Stimulated activated CD4-positive, alpha-beta T cell treated with anti-CD3 and anti-CD28 coated beads, Interleukin-4, amount 100 ng/mL, for 48 hours (primary cell): ENCODE measurements at regions not wholly inside any gene's neighbourhood (a gene's known extent, or its start where the extent isn't known, plus 50 kb on each side); places are given as distances from the start of the nearest gene placed in this dataset.
"Not testable (repeated sequence)": the region's sequence is repeated elsewhere in the genome, so short reads cannot be mapped to it uniquely, and the experiment has no call there.

ENCODE experiments used
- DNase-seq, 2 donors: peaks; one replicate each; pipeline ENCODE4 v3.0.0-alpha.2; 2020; ENCODE audit warnings: low read depth in 2 of 2

DNA sequence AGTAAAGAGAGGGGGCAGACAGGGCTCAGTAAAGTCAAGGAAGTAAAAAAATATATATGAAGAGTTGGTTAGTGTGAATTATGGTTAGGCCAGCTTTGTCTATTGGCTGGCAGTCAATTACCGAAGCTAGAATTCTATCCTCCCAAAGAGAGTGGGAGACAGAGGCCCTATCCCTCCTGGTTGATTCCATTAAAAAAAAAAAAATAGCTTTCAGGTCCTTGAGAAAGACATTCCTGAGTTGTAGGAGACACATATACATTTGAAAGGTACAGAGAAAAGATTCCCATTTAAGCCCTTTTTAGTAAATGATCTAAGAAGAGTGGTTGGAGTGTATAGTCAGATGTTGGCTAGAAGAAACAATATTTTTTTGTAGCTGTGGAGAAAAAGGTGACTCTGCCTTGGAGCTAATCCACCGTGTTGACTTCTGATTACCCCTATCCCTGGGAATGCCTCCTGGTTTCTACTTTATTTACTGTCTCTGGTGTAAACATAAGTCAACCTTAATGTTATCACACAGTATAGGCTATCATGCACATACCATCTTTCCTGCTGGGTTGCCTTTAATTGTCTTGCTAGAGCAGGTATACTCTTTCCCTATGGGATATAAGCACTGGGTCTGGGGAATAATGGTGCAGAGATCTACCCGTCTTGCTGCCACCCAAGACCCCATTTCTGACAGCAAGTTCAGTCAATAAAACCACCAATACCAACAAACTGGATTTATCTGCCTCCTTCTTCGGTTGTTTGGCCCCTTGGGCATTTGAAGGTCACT lies 859.9 kb upstream of the ATXN7L3B start:
- no peak for DNase-seq

DNA sequence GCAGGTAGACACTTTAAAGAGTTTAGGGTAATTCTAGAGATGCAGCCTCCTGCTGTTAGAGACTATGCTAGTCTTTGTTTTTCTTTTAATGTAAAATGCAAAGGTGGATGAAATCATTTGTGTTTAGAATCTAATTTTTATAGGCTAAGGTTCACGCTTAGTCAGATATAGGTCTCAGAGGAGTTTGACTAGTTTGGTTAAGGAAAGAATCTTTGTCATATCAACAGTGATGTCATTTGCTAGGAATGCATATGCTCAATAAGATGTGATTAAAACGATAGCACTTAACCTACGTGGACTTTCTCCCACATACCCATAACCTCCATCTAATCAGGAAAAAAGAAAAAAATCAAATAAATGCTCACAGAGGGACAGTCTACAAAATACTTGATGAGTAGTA lies 859.3 kb upstream of the ATXN7L3B start:
- DNase-seq = no peak

DNA sequence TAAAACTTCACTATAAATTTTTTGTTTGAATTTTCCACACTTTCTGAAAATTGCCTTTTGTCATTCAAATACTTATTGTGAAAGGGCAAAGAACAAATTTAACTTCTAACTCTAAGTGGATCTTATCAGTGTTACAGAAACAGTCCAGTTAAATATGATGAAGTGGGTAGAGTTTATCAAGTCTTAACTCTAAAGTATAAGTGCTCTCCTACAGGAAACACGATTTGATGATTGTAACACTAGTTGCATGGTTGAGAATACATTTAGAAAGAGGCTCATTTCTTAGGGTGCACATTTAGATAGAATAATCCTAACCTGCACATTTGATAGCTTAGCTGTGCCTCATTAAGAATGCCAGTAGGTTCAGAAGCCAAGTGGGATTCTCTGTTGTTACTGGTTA lies 838.3 kb upstream of the ATXN7L3B start:
- no peak for DNase-seq

DNA sequence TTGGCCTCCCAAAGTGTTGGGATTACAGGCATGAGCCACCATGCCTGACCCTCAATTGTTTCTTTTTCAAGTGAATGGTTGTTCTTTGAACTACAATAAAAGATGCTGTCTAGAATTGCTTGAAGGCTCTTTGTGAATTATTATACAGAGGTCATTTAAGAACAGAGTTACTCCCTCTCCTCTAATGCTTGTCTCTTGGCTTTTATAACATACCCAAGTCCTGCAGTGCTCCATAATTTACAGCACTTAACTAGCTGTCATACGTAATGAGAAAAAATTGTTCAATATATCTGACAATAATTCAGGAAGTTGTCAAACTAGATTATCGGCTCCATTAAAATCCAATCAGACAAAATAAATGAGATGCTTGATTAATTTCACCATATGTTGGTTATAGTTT lies 823.0 kb upstream of the ATXN7L3B start:
- no peak for DNase-seq

DNA sequence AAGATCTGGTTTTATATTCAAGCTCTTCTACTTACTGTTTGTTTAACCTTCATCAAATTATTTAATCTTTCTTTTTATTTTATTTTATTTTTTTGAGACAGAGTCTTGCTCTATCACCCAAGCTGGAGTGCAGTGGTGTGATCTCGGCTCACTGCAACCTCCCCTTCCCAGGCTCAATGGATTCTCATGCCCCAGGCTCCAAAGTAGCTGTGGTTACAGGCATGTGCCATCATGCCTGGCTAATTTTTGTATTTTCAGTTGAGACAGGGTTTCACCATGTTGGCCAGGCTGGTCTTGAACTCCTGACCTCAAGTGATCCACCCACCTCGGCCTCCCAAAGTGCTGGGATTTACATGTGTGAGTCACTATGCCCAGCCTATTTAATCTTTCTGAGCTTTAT lies 821.5 kb upstream of the ATXN7L3B start:
- not testable (repeated sequence) for DNase-seq

DNA sequence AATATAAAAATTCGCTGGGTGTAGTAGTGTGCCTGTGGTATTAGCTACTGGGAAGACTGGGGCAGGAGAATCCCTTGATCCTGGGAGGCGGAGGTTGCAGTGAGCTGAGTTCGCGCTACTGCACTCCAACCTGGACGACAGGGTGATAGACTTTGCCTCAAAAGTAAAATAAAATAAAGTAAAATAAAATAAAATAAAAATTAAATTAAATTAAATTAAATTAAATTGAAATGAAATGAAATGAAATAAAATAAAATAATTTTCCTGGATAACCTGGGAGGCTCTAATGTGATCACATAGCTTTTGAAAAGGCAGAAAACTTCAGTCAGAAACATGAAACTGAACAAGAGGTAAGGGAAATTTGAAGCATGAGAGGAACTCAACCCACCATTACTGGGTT lies 818.4 kb upstream of the ATXN7L3B start:
- no peak for DNase-seq

DNA sequence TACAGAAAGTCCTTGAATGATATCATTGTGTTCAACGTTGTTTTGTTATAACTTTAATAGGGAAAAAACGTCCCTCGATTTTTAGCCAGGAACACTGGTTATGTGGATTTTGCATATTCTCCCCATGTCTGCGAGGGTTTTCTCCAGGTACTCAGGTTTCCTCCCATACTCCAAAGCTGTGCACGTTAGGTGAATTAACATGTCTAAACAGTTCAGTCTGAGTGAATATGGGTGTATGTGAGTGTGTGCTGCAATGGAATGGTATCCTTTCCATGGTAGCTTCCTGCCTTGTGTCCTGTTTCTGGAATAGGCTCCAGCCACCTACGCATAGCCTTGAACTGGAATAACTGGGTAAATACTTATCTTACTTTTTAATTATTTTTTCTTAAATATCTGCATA lies 810.8 kb upstream of the ATXN7L3B start:
- DNase-seq = no peak

DNA sequence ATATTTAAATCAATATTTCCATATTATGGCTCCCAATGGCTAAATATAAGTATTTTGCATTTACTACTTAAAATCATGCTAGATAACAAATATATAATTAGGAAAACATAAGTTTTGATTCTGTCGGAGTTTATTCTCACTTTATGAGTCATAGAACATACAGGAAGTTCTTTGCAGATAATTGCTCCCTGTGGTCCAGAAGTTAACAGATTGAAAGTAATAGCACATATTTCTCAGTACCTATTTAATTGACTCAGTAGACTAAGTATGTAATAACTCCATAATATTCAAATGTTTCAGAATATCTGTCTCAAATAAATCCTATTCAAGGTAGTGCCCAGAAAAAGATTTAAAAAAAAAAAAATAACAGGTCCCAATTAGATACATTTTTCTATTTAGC lies 806.0 kb upstream of the ATXN7L3B start:
- DNase-seq = no peak

DNA sequence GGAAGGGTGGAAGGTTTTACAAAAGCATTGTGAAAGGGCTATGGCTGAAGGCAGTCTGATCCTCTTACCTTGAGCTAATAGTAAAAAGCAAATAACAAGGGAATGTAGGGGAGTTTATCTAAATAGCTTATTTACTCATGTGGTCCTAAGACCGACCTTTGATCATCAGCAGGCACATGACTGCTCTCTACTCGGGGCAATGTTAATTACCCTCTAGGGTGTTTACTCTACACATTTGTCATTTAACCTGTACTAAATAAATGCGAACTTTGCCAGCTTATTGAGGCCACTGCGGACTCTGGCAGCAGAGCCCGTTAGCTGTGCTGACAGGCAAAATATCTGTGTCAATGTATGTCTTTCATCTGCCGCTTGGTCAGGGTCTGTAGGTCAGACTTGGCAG lies 768.3 kb upstream of the ATXN7L3B start:
- no peak for DNase-seq

DNA sequence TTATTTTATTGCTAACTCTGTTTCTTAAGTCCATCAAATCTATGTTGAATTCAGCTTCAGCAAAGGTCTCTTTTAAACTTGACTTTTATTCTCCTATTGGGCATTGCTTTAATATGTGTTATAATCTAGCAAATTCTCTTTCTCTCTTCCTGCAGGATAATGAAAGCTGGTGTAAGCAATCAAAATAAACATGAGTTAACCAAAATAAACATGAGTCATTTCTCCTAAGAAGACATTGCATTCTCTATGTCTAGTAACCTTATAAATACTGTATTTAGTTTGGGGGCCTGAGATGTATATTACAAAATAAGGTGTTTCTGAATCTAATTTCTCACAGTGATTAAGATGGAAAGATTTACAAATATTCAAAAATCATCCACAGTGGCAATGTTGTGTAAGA lies 739.1 kb upstream of the ATXN7L3B start:
- DNase-seq = no peak

DNA sequence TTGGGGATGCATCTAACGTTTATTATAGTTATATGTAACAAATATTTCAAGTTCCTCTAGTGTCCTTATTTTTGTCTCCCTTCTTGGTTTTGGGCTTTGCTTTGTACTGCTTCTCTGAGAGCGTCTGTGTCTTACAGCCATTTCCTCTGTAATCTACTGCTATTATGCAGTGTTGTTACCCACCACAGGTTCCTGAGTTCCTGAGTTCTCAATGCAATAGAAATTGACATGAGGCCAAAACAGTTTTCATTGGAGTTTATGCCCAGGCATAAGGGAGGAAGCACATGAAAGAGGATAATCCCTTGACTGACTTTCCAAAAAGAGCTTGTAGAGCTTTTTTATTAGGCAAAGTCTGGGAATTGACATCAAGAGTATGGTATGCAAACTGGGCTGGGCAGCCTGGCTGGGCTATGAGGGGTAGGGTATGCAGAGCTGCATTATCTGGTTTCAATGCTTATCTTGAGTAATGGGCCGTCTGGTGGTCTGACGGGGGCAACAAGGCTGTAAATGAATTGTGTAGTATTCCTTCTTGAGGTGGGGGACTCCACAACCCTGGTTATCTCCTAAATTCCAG lies 722.5 kb upstream of the ATXN7L3B start:
- no peak for DNase-seq

DNA sequence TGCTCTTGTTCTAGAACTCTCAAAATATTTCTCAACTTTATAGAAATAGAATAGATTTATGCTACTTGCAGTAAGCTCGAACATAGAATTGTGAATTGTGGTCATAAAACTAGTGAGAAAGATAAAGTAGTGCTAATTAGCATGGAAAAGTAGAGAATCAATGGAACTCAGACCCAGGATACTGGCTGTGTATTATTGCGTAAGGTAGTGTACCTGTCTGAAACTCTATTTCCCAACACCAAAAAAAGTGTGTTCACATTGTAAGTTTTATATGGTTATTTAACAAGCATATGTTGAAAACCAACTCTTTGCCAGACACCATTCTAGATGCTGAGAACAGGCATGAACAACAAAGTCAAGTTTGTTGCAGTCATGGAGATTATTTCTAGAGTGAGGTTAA lies 720.5 kb upstream of the ATXN7L3B start:
- no peak for DNase-seq

DNA sequence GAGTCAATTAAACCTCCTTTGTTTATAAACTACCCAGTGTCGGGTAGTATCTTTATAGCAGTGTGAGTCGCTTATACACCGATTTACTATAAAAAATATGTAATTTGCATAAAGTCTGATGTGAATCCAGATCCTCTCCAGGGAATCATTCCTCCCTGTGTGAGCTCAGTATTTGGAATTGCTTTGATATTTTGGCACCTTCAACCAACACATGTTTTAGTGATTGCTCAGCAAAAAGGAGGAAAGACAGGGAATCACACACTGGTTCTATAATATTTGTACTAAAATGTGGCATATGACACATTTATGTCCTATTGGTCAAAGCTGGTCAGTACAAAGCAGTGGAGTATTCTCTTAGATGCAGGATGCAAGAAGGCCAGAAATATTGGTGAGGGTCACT lies 703.9 kb upstream of the ATXN7L3B start:
- DNase-seq = no peak

DNA sequence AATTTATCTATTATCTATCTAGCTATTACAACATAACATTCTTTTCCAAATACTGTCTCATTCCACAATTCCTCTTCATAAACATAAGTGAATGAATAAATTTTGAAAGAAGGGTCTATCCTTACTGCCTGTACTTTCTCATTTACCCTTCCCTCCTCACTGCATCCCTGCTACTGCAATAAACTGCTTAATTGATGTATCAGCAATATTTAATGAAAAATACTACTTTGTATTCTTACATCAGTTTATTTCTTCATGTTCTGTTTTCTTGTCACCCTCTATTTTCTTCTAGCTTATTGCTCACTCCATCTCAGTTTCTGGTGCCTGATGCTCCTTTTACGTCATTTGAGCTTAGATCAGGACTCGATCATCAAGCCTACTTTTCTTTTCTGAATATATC lies 695.7 kb upstream of the ATXN7L3B start:
- no peak for DNase-seq

DNA sequence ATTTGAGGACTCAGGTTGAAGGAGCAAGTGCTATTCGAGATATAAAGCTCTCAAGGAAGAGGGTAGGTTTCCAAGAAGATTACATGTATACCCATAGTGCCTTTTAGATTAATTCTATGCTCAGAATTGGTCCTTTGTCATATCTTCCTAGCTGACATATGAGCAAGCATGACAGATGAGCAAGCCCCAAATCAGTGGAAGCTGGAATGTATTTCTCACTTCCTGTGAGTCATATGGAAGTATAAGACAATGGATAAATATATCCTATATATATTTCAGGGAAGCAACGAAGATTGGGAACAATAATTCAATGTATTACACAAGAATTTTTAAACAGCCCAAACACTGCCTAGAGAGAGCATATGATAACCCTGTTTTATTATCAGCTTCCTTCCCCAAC lies 674.1 kb upstream of the ATXN7L3B start:
- no peak for DNase-seq

DNA sequence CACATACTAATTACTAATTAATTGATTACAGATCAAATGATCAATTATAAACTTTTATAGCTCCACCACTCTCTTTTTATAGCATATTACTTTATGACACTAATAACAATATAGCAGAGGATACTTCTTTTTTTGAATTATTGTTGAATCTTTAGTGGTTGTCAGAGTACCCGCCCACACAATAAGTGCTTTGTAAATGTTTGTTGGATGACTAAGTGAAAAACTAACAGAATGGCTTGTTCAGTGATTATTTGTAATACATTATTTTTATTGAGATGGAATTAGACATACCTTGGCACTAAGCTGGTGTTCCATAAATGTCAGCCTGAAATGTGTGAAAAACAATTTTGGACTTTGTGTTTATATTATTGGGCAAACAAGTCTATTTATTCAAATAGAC lies 670.5 kb upstream of the ATXN7L3B start:
- no peak for DNase-seq

DNA sequence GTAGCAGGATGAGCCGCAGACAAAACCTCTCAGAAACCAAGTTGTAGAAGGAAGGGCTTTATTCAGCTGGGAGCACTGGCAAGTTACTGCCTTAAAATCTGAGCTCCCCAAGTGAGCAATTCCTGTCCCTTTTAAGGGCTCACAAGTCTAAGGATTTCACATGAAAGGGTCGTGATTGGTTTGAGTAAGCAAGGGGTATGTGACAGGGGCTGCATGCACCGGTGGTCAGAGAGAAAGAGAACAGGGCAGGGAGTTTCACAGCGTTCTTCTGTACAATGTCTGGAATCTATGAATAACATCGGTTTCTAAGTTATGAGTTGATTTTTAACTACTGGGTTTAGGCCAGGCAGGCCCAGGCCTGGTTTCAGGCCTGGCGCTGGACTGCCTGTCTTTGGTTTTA lies 660.3 kb upstream of the ATXN7L3B start:
- not testable (repeated sequence) for DNase-seq

DNA sequence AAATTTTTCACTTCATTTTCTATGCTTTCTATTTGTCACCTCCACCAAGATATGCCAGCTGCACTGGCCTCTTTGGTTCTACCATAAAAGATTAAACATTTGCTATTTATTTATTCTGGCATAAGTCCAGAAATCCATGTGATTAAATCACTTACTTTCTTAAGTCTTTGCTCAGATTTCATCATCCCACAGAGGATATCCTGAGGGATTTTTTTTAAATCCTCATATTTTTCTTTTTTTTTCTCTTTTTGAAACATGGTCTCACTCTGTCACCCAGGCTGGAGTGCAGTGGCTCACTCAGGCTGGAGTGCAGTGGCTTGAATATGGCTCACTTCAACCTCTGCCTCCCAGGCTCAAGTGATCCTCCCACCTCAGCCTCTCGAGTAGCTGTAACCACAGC lies 645.4 kb upstream of the ATXN7L3B start:
- no peak for DNase-seq

DNA sequence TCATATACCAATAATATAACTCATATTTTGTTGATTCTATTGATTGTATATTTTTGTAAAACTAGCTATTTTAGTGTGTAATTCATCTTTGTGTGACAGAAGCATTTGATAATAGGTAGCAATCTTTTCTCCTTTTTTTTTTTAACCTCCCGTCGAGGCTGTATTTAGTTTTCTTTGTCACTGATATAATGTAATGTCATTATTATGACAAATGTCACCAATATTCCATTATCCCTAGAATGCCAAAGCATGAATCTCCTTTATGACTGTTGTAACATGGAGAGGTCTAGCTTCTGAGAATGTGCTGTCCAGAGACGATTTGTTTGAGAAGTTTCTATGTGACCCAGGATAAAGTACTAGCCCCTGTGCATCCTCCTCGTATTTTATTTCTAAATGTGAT lies 639.0 kb upstream of the ATXN7L3B start:
- no peak for DNase-seq

DNA sequence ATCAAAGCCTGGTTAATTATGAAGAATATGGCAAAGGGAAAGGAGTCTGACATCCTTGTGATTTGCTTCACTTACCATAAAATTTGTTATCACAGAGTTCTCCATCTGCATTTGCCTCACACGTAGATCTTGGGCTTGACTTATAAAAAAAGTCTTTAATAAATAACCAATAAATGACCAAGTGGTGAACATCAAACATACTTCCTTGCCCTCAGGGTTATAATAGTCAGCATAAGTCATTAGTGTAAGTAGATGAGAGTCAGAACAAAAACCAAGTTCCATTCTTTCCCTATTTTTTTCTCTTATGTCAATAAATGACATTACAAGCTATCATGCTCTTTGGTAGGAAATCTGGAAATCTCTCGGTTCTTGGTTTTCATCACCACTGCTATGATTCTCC lies 635.4 kb upstream of the ATXN7L3B start:
- DNase-seq = no peak

DNA sequence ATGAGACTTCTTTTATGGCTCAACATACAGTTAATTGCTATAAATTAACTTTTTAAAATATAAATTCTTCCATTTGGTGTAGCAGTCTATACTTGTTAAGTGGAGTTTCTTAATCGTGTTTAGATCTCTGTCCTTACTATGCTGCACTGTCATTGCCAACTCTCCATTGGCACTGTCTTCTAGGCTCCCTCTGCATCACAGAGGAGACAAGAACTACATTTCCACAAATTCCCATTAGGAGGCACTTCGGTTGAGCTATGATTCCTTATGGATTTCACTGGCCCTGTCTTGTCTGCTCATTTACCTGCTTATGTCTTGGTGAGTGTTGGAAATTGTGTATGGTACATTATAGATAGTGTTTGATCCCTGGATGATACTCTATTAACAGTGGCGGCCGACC lies 630.9 kb upstream of the ATXN7L3B start:
- no peak for DNase-seq

DNA sequence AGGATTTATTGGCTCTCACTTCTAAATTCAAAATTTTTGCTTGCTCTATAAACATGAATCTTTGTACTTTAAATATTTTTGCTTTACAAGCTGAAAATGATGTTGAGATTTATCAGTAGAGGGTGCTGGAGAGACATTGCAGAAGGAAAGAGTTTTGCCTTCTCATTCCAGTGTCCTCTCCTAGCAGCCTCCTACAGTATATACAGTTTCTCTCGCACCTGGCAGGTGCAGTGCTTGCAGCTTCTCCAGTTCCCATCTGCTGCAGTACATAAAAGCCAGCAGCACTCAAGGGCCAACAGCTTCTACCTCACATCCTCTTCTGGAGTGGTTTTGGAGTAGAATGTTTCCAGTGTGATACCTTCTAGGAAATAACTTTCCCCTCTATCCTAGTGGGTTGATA lies 601.8 kb upstream of the ATXN7L3B start:
- no peak for DNase-seq

DNA sequence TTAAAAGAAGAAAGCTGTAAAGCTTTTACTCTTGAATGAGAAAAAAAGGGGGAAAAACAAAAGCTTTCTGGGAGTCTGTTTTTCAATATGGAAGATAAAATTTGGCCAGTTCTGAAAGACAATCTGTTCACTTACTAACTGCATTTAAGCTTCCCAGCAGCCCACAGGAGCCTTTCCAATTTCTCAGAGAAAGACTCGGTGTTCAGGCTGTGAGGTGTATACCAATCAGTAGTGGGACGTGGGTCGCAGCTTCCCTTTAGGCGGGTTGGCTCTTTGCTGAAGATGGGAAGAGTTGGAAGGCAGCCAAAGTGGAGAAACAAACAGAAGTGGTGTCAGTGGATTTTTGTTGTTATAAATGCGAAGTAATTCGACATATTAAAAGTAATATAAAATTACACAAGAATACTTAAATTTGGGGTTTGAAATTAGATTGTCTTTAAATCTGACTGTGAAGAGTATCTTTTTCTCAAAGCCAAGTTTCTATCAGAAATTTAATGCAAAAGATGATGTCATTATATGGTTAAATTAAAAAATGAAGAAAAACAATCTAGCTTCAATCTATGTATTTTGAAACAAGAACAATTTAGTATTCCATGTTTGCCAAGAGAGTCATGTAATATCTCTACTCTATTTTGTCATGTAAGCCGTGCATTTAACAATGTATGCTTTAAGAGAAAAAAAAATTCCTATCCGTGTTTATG lies 590.2 kb upstream of the ATXN7L3B start:
- no peak for DNase-seq
